ENCODE measurements at regions not wholly inside any gene's neighbourhood (a gene's known extent, or its start where the extent isn't known, plus 50 kb on each side); places are given as distances from the start of the nearest gene placed in this dataset.
"Not testable (repeated sequence)": the region's sequence is repeated elsewhere in the genome, so short reads cannot be mapped to it uniquely, and the experiment has no call there.

DNA sequence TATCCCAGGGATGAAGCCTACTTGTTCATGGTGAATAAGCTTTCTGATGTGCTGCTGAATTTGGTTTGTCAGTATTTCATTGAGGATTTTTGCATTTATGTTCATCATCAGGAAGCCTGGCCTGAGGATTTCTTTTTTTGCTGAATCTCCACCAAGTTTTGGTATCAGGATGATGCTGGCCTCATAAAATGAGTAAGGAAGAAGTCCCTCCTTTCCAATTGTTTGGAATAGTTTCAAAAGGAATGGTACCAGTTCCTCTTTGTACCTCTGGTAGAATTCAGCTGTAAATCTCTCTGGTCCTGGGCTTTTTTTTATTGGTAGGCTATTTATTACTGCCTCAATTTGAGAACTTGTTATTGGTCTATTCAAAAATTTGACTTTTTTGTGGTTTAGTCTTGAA is 51.4 kb upstream of the GRID2 start:
- TF ChIP-seq, protein P1, sequence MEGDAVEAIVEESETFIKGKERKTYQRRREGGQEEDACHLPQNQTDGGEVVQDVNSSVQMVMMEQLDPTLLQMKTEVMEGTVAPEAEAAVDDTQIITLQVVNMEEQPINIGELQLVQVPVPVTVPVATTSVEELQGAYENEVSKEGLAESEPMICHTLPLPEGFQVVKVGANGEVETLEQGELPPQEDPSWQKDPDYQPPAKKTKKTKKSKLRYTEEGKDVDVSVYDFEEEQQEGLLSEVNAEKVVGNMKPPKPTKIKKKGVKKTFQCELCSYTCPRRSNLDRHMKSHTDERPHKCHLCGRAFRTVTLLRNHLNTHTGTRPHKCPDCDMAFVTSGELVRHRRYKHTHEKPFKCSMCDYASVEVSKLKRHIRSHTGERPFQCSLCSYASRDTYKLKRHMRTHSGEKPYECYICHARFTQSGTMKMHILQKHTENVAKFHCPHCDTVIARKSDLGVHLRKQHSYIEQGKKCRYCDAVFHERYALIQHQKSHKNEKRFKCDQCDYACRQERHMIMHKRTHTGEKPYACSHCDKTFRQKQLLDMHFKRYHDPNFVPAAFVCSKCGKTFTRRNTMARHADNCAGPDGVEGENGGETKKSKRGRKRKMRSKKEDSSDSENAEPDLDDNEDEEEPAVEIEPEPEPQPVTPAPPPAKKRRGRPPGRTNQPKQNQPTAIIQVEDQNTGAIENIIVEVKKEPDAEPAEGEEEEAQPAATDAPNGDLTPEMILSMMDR (IDR thresholded peaks at IDR 0.05; ENCODE audit: borderline replicate concordance, extremely low read depth, low read length, poor library complexity, severe bottlenecking): not testable (repeated sequence)
- TF ChIP-seq EZH2 (IDR thresholded peaks at IDR 0.05; ENCODE audit: borderline replicate concordance, low read depth, low read length, severe bottlenecking): not testable (repeated sequence)
